ENCODE measurements at regions not wholly inside any gene's neighbourhood (a gene's known extent, or its start where the extent isn't known, plus 50 kb on each side); places are given as distances from the start of the nearest gene placed in this dataset.

GRCh38 chr10:2968401-2969058 is 98.8 kb upstream of the PFKP start:
- no peak overlapping the region for H3K4me3 ChIP-seq (ENCODE audit: low read length)
- no peak for DNase-seq (ENCODE audit: low read depth)
- no peak for TF ChIP-seq CTCF (IDR thresholded peaks at IDR 0.05; ENCODE audit: insufficient read depth, low read depth, low read length, missing control alignments)

- no peak for TF ChIP-seq CTCF (IDR thresholded peaks at IDR 0.05; ENCODE audit: insufficient read depth, low read depth, low read length, missing control alignments)
- H3K4me3 ChIP-seq (ENCODE audit: low read length) = no peak overlapping the region
- no peak for DNase-seq (ENCODE audit: low read depth)
These were observed 101.2 kb upstream of the PFKP start for GRCh38 chr10:2966134-2966533.

- no peak for TF ChIP-seq CTCF (IDR thresholded peaks at IDR 0.05; ENCODE audit: insufficient read depth, low read depth, low read length, missing control alignments)
- no peak overlapping the region for H3K4me3 ChIP-seq (ENCODE audit: low read length)
- DNase-seq (ENCODE audit: low read depth) = no peak
These were observed 102.6 kb upstream of the PFKP start for GRCh38 chr10:2964632-2965296.

GRCh38 chr10:2963889-2964631 is 103.3 kb upstream of the PFKP start:
- DNase-seq (ENCODE audit: low read depth) = no peak
- no peak for TF ChIP-seq CTCF (IDR thresholded peaks at IDR 0.05; ENCODE audit: insufficient read depth, low read depth, low read length, missing control alignments)
- no peak overlapping the region for H3K4me3 ChIP-seq (ENCODE audit: low read length)

- TF ChIP-seq CTCF (IDR thresholded peaks at IDR 0.05; ENCODE audit: insufficient read depth, low read depth, low read length, missing control alignments) = no peak
- H3K4me3 ChIP-seq (ENCODE audit: low read length) = no peak overlapping the region
- no peak for DNase-seq (ENCODE audit: low read depth)
These were observed 105.2 kb upstream of the PFKP start for GRCh38 chr10:2962194-2962593.

- H3K4me3 ChIP-seq (ENCODE audit: low read length) = no peak overlapping the region
- no peak for TF ChIP-seq CTCF (IDR thresholded peaks at IDR 0.05; ENCODE audit: insufficient read depth, low read depth, low read length, missing control alignments)
These were observed 108.7 kb upstream of the PFKP start for GRCh38 chr10:2958659-2959058.

More at GRCh38 chr10:2958659-2959058, 108.7 kb upstream of the PFKP start:
- no peak for DNase-seq (ENCODE audit: low read depth)

Measured in epithelial cell of esophagus (primary cell).